A549 (cell line): ENCODE measurements at regions not wholly inside any gene's neighbourhood (a gene's known extent, or its start where the extent isn't known, plus 50 kb on each side); places are given as distances from the start of the nearest gene placed in this dataset.

Experiments
- ATAC-seq, 2 experiments: fragments of 200-7000 bp in 1 of 2; fragments of >200 bp in 1 of 2; cut with Nextera tagmentation in 1 of 2; cut with Tn5 transposase in 1 of 2; 3 replicates each; pipeline versions ENCODE4 v1.8.0 to v1.9.1; 2018 to 2020; ENCODE audit warnings: mild to moderate bottlenecking in 1 of 2, moderate library complexity in 1 of 2
- CTCF ChIA-PET: fragments of 300-600 bp; sonication (Branson Sonifier 250); formaldehyde crosslinking; extraction: SDS; loops from one replicate; lab custom pipeline; 2021; ENCODE audit warnings: antibody characterized with exemption, inconsistent platforms; lab: Yijun Ruan, JAX
- POLR2A ChIA-PET: fragments of 350-600 bp; formaldehyde crosslinking; extraction: SDS; loops from one replicate; lab custom pipeline; 2021; ENCODE audit warnings: antibody characterized with exemption, inconsistent platforms; lab: Yijun Ruan, JAX
- DNase-seq, 2 experiments: peaks; one replicate each; pipeline versions ENCODE4 v3.0.0 to v3.0.0-alpha.2; 2011 to 2016; ENCODE audit warnings: low read depth in 1 of 2, low spot score in 1 of 2
- FAIRE-seq: peaks from 2 replicates; lab custom pipeline; 2011; peaks lifted over from hg19 to GRCh38; lab: Jason Lieb, UNC
- H3K27ac ChIP-seq, 2 experiments: fragments of >200 bp; sonication (Bioruptor Twin); formaldehyde crosslinking; 3 replicates each; pipeline ENCODE4 v1.5.1; 2016 to 2017
- H3K4me1 ChIP-seq: fragments of >200 bp; sonication (Bioruptor Twin); formaldehyde crosslinking; 3 replicates; pipeline ENCODE4 v1.6.1; 2016
- H3K4me2 ChIP-seq: fragments of >200 bp; sonication (Bioruptor Twin); formaldehyde crosslinking; 3 replicates; pipeline ENCODE4 v1.6.1; 2016
- H3K4me3 ChIP-seq: fragments of >200 bp; sonication (Bioruptor Twin); formaldehyde crosslinking; 3 replicates; pipeline ENCODE4 v1.5.1; 2016
- H3K9me3 ChIP-seq: fragments of >200 bp; sonication (Bioruptor Twin); formaldehyde crosslinking; 3 replicates; pipeline ENCODE4 v1.6.1; 2016
- ATOH8 ChIP-seq: fragments of 250-450 bp; sonication (Bioruptor Pico); IDR thresholded peaks from 2 replicates; pipeline ENCODE4 v1.5.0; 2020; ENCODE audit warnings: low read depth, mild to moderate bottlenecking, moderate library complexity
- BCL3 ChIP-seq: fragments of >200 bp; sonication (Bioruptor Twin); formaldehyde crosslinking; IDR thresholded peaks from 3 replicates; pipeline ENCODE4 v1.6.1; 2016
- E2F6 ChIP-seq: IDR thresholded peaks from 2 replicates; pipeline ENCODE4 v1.6.1; 2012; ENCODE audit warnings: low read depth, borderline replicate concordance
- EHF ChIP-seq: fragments of 250-450 bp; sonication (Bioruptor Pico); IDR thresholded peaks from 2 replicates; pipeline ENCODE4 v1.5.0; 2020; ENCODE audit warnings: mild to moderate bottlenecking
- EHMT2 ChIP-seq: fragments of 200-600 bp; sonication (generic); IDR thresholded peaks from 2 replicates; pipeline ENCODE4 v1.6.1; 2016; ENCODE audit warnings: antibody characterized with exemption, low read depth, mild to moderate bottlenecking, moderate library complexity
- ELK1 ChIP-seq: fragments of 150-350 bp; IDR thresholded peaks from 2 replicates; pipeline ENCODE4 v1.6.1; 2014; ENCODE audit warnings: low read depth, mild to moderate bottlenecking, low read length
- ESRRA ChIP-seq: fragments of 150-350 bp; IDR thresholded peaks from 2 replicates; pipeline ENCODE4 v1.6.1; 2014; ENCODE audit warnings: mild to moderate bottlenecking, low read length, borderline replicate concordance
- FOSL2 ChIP-seq, 2 experiments: fragments of 450-650 bp in 1 of 2; fragments of >200 bp in 1 of 2; sonication (Bioruptor Twin) in 1 of 2; formaldehyde crosslinking; IDR thresholded peaks; 2 replicates each; pipeline versions ENCODE4 v1.5.0 to v1.6.1; 2016 to 2020; ENCODE audit warnings: mild to moderate bottlenecking in 1 of 2, moderate library complexity in 1 of 2
- FOXS1 ChIP-seq: fragments of 250-450 bp; sonication (Bioruptor Pico); IDR thresholded peaks from 2 replicates; pipeline ENCODE4 v1.5.0; 2020; ENCODE audit warnings: mild to moderate bottlenecking, moderate library complexity
- HOXB13 ChIP-seq: fragments of 250-450 bp; sonication (Bioruptor Pico); IDR thresholded peaks from 2 replicates; pipeline ENCODE4 v1.5.0; 2020; ENCODE audit warnings: low read depth, mild to moderate bottlenecking, moderate library complexity
- JUN ChIP-seq, 2 experiments: fragments of >200 bp; sonication (Bioruptor Twin); formaldehyde crosslinking; IDR thresholded peaks; 2 replicates in 1 of 2; 3 replicates in 1 of 2; pipeline ENCODE4 v1.6.1; 2016 to 2017
- JUNB ChIP-seq: fragments of >200 bp; sonication (Bioruptor Twin); formaldehyde crosslinking; IDR thresholded peaks from 2 replicates; pipeline ENCODE4 v1.6.1; 2016
- KDM1A ChIP-seq: fragments of 200-600 bp; sonication (generic); IDR thresholded peaks from 2 replicates; pipeline ENCODE4 v1.6.1; 2016; ENCODE audit warnings: low read depth, mild to moderate bottlenecking
- KDM5A ChIP-seq: fragments of 200-600 bp; sonication (generic); IDR thresholded peaks from 2 replicates; pipeline ENCODE4 v1.6.1; 2016; ENCODE audit warnings: antibody characterized with exemption, mild to moderate bottlenecking
- MAFK ChIP-seq: fragments of 450-650 bp; IDR thresholded peaks from 2 replicates; pipeline ENCODE4 v1.6.1; 2014; ENCODE audit not compliant: partially characterized antibody
- NPAS2 ChIP-seq: fragments of 250-450 bp; sonication (Bioruptor Pico); IDR thresholded peaks from 2 replicates; pipeline ENCODE4 v1.8.0; 2022; ENCODE audit warnings: mild to moderate bottlenecking, moderate library complexity, borderline replicate concordance
- NR3C1 ChIP-seq: fragments of >200 bp; sonication (Bioruptor Twin); formaldehyde crosslinking; IDR thresholded peaks from 3 replicates; pipeline ENCODE4 v1.6.1; 2017
- POLR2A ChIP-seq: IDR thresholded peaks from 2 replicates; pipeline ENCODE4 v1.6.1; 2012; ENCODE audit warnings: mild to moderate bottlenecking, low read length
- RAD21 ChIP-seq, 2 experiments: fragments of >200 bp in 1 of 2; sonication (Bioruptor Twin) in 1 of 2; formaldehyde crosslinking in 1 of 2; IDR thresholded peaks in 1 of 2; conservative IDR thresholded peaks in 1 of 2; 2 replicates in 1 of 2; 3 replicates in 1 of 2; pipeline ENCODE4 v1.6.1; 2012 to 2018; ENCODE audit warnings: inconsistent platforms in 1 of 2
- REST ChIP-seq: fragments of 200-600 bp; sonication (generic); IDR thresholded peaks from 2 replicates; pipeline ENCODE4 v1.6.1; 2016; ENCODE audit warnings: antibody characterized with exemption, mild to moderate bottlenecking, moderate library complexity
- SREBF2 ChIP-seq: fragments of 450-650 bp; IDR thresholded peaks from 2 replicates; pipeline ENCODE4 v1.6.1; 2014; ENCODE audit warnings: mild to moderate bottlenecking, moderate library complexity
- USF2 ChIP-seq: fragments of 450-650 bp; IDR thresholded peaks from 2 replicates; pipeline ENCODE4 v1.6.1; 2014; ENCODE audit warnings: antibody characterized with exemption
- ZFP36 ChIP-seq: fragments of 450-650 bp; IDR thresholded peaks from 2 replicates; pipeline ENCODE4 v1.6.1; 2014; ENCODE audit warnings: borderline replicate concordance; ENCODE audit not compliant: partially characterized antibody
- ZSCAN20 ChIP-seq: fragments of 250-450 bp; sonication (Bioruptor Pico); IDR thresholded peaks from 2 replicates; pipeline ENCODE4 v1.8.0; 2022; ENCODE audit warnings: mild to moderate bottlenecking, moderate library complexity
- WGBS: methylation state at CpG from one replicate; pipeline ENCODE4 v1.1.6; 2017; ENCODE audit errors: missing lambda C conversion rate; 5-methylcytosine and 5-hydroxymethylcytosine counted together

GRCh38 chr2:221231511-221231910, 340.6 kb downstream of the EPHA4 start:
- 3% methylated on average over 3 of the region's 3 CpGs for WGBS
- ChIA-PET CTCF (no interaction called here), POLR2A (no interaction called here)
- no peaks in the 10 kb centered on the region for H3K4me1 ChIP-seq
- FAIRE-seq (no peak), DNase-seq (no peak), ATAC-seq (no peak)
- H3K9me3 ChIP-seq = no peaks in the 10 kb centered on the region
- no peak overlapping the region for H3K4me2 ChIP-seq
- no peak for TF ChIP-seq EHF (CRISPR knock-in tag)
- TF ChIP-seq REST = no peak
- no peak for TF ChIP-seq BCL3
- TF ChIP-seq ZFP36 = no peak
- no peak for TF ChIP-seq E2F6
- TF ChIP-seq KDM1A = no peak
- H3K4me3 ChIP-seq = no peak overlapping the region
- no peak overlapping the region for H3K27ac ChIP-seq

- Histone ChIP-seq H3K4me2 (no peak overlapping the region), H3K27ac (no peak overlapping the region), H3K9me3 (no peaks in the 10 kb centered on the region), H3K4me1 (no peaks in the 10 kb centered on the region), H3K4me3 (no peak overlapping the region)
- CTCF ChIA-PET = interaction anchor here (0.6 kb wide), 1 partner anchor 279 kb away, joined by 3 read pairs; no protein-coding TSS in a partner anchor
- POLR2A ChIA-PET = no interaction called here
- FAIRE-seq (no peak), DNase-seq (no peak), ATAC-seq (no peak)
- WGBS = 10% methylated on average over 2 of the region's 2 CpGs
- TF ChIP-seq ELK1 (no peak), ZFP36 (no peak), JUN (IDR thresholded peaks at IDR 0.05) (no peak), USF2 (no peak), KDM5A (no peak), MAFK (no peak), ATOH8 (CRISPR knock-in tag) (no peak), FOSL2 (IDR thresholded peaks at IDR 0.05) (no peak), FOSL2 (CRISPR knock-in tag; IDR thresholded peaks at IDR 0.05) (no peak), ZSCAN20 (no peak), EHMT2 (no peak), ESRRA (no peak), SREBF2 (no peak), NR3C1 (no peak), JUNB (no peak), BCL3 (no peak), FOXS1 (no peak), POLR2A (no peak), RAD21 (conservative IDR thresholded peaks at IDR 0.05 in 1 of 2, IDR thresholded peaks at IDR 0.05 in 1 of 2) (no peak), NPAS2 (no peak), HOXB13 (CRISPR knock-in tag) (no peak)
Observed at GRCh38 chr2:221235941-221236340, 336.2 kb downstream of the EPHA4 start.
